ENCODE measurements at regions not wholly inside any gene's neighbourhood (a gene's known extent, or its start where the extent isn't known, plus 50 kb on each side); places are given as distances from the start of the nearest gene placed in this dataset.

DNA sequence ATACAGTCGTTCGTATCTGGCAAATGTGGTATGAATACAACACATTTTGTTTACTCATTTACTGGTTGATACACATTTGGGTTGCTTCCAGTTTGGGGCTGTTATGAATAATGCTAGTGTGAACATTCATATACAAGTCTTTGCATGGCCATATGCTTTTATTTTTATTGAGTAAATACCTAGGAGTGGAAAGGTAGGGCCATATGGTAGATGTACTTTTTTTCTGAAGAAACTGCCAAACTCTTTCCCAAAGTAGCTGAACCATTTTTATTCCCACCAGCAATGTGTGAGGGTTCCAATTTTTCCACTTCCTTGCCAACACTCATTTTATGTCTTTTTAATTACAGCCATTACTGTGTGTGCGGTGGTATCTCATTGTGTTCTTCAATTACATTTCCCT, 496.2 kb upstream of the NRXN1 start:
- no peak for DNase-seq

- DNase-seq: no peak
These were observed 494.8 kb upstream of the NRXN1 start for GRCh38 chr2:51526766-51527165.

- DNase-seq: no peak
These were observed 484.7 kb upstream of the NRXN1 start for GRCh38 chr2:51516667-51517066.

DNA sequence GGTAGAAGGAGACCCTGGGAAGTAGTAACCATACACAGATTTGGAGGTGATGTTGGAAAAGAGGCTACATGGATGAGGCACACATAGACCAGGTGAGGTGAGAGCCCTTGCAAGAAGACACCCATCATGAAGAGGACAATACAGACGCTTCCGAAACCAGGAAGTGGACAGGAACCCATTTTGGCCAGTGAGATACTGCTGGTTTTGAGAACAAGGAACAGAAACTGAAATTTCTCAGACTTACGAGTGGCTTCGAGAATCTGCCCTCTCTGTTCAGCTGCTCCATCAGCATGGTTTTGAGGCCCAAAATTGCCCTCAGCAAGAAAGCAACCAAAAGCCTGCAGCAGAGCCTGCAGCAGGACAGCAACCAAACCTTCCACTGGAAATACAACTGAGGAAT, 479.1 kb upstream of the NRXN1 start:
- no peak for DNase-seq

DNA sequence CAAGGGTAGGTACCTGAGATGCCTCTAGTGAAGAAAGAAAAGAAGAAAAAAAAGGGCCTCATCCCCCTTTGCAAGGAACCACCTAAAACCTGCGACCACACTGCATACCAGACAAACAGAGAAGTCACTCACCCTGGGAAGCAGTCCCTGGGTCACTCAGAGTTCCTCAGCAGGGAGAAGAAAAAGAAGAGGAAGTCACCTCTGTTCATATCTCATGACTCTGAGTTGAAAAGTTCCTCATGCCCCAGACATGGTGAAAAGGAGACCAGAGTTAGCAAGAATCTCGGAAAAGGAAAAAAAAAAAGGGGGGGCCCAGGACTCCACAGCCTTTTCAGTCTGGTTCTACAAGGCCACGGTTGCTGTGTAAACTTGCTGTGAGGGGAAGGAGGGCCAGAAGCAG, 478.4 kb upstream of the NRXN1 start:
- no peak for DNase-seq

- DNase-seq: no peak
These were observed 473.6 kb upstream of the NRXN1 start for GRCh38 chr2:51505533-51505932.

- no peak for DNase-seq
These were observed 458.8 kb upstream of the NRXN1 start for GRCh38 chr2:51490576-51491234.

DNA sequence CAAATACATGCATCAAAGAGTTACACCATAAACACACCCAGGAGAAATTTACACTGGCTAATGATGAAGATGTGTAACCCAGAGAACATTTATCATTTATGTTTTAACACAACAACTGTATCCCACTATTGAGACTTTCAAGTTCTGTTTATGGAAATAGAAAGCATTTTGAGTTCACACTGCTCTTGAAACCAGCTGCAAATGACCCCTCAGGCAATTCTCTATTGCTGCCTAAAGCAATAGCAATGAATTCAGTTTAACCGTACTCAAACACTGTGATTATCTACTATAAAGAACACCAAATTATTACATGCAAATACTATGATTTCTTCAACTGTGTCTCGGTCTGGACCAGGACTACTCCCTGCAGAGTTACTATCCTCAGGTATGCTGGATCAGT, 452.7 kb upstream of the NRXN1 start:
- DNase-seq: no peak

GRCh38 chr2:51483720-51484119, 451.8 kb upstream of the NRXN1 start:
- DNase-seq: no peak

GRCh38 chr2:51472783-51473182, 440.9 kb upstream of the NRXN1 start:
- no peak for DNase-seq

- no peak for DNase-seq
These were observed 440.4 kb upstream of the NRXN1 start for GRCh38 chr2:51472300-51472699.

- DNase-seq: no peak
These were observed 437.2 kb upstream of the NRXN1 start for GRCh38 chr2:51469102-51469501.

GRCh38 chr2:51465326-51465725, 433.4 kb upstream of the NRXN1 start:
- no peak for DNase-seq

DNA sequence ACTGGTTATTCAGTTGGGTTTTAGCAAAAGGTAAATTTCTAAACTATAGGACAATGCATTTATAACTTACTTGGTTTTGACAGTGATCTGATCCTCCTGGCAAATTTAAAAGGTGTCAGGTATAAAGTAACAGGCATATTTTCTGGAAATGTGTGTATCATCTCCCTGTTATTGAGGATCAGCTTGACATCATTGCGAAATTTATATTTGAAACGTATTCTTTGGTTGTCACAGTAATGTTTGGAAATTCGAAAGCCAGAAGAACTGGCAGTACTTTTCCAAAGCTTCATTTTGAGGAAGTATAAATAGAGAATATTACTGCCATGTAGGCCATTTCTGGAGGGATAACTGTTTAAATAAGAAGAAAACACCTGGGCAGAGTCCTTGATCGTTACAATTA, 422.2 kb upstream of the NRXN1 start:
- DNase-seq: no peak

GRCh38 chr2:51448911-51449310, 417.0 kb upstream of the NRXN1 start:
- DNase-seq: no peak

- DNase-seq: no peak
These were observed 409.9 kb upstream of the NRXN1 start for GRCh38 chr2:51441786-51442185.

GRCh38 chr2:51424418-51424817, 392.5 kb upstream of the NRXN1 start:
- no peak for DNase-seq

- no peak for DNase-seq
These were observed 388.6 kb upstream of the NRXN1 start for GRCh38 chr2:51420511-51420910.

GRCh38 chr2:51413726-51414125, 381.8 kb upstream of the NRXN1 start:
- DNase-seq: no peak

DNA sequence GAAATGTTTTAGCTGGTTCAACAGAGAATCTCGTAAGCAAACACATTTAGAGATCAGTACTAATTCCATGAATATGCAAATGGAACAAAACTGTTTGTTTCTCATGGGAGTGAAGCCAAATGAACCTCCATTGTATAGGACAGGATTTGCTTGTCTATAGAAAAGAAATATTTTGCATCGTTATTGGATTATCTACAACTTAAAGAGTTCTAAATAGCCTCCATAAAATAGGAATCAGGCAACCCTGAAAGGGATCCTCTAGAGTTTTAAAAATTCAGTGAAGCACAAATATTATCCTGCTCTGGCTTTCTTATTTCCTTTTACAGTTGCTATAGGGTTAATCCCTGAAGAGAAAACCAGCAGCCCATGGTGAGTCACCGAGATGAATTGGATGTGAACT, 378.4 kb upstream of the NRXN1 start:
- no peak for DNase-seq

DNA sequence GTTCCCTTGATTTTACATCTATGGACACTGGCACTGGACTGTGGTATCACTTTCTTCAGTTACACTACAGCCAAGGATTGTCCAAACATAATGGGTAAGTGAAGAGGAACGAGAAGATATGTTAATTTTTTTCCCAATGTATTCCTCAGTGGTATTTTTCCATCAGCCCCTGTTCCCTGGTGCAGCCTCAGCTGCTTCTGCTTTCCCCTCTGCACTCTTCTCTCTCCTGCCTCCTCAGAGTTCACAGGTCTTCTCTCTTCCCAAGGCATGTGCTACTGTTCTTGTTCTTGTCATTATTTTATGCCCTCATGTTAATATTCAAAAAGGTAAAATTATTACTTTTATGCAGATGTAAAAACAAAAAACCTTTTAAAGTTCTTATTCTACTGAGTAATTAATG, 378.0 kb upstream of the NRXN1 start:
- no peak for DNase-seq

DNA sequence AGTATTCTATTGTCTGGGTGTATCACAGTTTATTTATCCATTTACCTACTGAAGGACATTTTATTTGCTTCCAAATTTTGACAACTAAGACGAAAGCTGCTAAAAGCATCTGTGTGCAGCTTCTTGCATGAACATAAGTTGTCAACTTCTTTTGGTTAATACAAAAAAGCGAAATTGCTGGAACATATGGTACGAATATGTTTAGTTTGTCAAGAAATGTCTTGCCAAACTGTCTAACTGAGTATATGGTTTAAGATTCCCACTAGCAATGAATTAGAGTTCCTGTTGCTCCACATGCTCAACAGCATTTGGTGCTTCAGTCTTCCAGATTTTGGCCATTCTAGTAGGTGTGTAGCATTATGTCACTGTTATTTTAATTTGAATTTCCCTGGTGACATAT, 372.3 kb upstream of the NRXN1 start:
- DNase-seq: no peak

DNA sequence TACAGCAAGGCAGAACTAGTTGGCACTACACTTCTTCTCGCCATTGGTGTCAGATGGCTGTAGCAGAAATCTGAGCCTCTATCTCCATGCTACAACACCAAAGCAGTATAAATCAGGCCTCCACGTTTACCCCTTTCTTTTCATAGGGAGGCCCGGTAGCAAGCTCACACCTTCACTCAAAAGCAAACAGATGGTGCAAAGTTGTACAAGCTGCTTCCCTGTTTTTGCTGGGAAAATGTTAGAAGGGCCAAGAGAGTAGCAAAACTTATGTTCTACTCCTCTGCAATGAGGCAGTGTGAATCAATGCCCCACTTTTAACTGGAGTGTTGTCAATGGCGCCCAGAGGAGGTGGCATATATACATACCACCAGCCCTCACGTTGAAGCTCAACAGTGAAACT, 369.6 kb upstream of the NRXN1 start:
- DNase-seq: no peak

DNA sequence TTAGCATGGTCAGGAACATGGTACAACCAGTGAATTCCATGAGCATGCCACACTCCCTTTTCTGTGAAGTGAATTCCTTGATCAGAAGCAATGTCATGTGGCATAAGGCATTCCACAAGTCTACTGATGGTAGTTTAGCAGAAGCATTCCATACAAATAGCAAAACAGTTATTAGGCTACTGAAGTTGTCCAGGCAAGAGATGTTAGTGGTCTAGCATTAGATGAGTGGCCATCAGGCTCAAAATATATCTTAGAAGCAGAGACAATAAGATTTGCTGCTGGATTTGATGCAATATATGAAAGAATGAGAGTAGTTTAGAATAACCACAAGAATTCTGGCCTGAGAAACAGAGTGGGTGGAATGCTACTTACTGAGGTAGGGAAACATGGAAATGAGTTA, 355.3 kb upstream of the NRXN1 start:
- DNase-seq: no peak

DNA sequence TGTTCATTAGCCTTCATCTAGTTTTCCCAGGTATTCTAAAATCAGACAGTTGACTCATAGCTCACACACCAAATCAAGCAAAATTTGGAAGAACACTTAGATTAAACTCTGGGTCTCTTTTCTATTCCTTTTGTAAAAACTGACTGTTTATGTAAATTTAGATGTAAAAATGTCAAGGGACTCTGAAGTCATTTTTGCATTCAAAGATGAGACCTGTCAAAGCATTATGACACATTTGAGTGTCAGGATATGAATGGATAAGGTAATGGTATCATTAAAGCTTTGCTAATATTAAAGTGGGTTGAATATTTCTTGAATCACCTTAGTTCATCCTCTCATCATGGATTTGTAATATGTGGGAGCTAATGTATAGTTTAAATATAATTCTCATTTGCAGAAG, 348.1 kb upstream of the NRXN1 start:
- no peak for DNase-seq

DNA sequence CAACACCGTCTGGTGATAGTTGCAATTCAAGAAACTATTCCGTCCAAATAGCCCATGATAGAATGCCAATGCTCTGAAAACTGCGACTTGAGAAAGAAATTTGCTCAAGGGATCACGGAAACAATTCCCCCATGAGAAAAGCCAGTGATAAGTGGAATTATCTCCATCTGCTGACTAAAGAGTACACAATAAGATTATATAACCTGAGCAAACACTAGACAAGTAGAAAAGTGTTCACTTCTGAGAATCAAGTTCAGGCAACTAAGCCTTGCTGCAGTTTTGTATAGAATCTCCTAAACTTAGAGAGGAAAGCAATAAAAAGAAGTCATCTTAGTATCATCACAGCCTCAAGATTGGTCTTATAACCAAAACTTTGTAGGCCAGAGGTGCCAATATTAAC, 336.3 kb upstream of the NRXN1 start:
- no peak for DNase-seq

Measured in hematopoietic multipotent progenitor cell treated with erythropoietin and hydrocortisone succinate and interleukin-3 and kit ligand, for 4 days (in vitro differentiated cells).